PC-3 (cell line): ENCODE measurements at regions not wholly inside any gene's neighbourhood (a gene's known extent, or its start where the extent isn't known, plus 50 kb on each side); places are given as distances from the start of the nearest gene placed in this dataset.

ENCODE experiments used
- ATAC-seq: fragments of 200-7000 bp; cut with Tn5 transposase; 2 replicates; pipeline ENCODE4 v1.9.1; 2020; ENCODE audit warnings: mild to moderate bottlenecking, moderate library complexity
- BruUV-seq: library from RNA; stranded (reverse); fragments of 400-500 nt; replicated peaks from 2 replicates; lab custom pipeline; 2021; lab: Mats Ljungman, UMichigan
- CTCF ChIA-PET: fragments of 300-600 bp; sonication (Branson Sonifier 250); formaldehyde crosslinking; loops from one replicate; lab custom pipeline; 2022; ENCODE audit warnings: antibody characterized with exemption; lab: Charles Lee
- POLR2A ChIA-PET: fragments of 300-600 bp; sonication (Branson Sonifier 250); formaldehyde crosslinking; loops from one replicate; lab custom pipeline; 2022; ENCODE audit warnings: antibody characterized with exemption; ENCODE audit not compliant: unreplicated experiment; lab: Charles Lee
- DNase-seq: peaks from one replicate; pipeline ENCODE4 v3.0.0-alpha.2; 2015
- H2AFZ ChIP-seq: fragments of 300-600 bp; sonication (generic); 2 replicates; pipeline ENCODE4 v1.6.0; 2016; ENCODE audit warnings: antibody characterized with exemption, low read length
- H3F3A ChIP-seq: fragments of 300-600 bp; sonication (generic); one replicate; pipeline ENCODE4 v1.6.0; 2017; ENCODE audit warnings: antibody characterized with exemption, low read length, control low read depth, mild to moderate bottlenecking; ENCODE audit not compliant: unreplicated experiment
- H3K27ac ChIP-seq: fragments of 300-600 bp; sonication (generic); 2 replicates; pipeline ENCODE4 v1.5.1; 2016; ENCODE audit warnings: mild to moderate bottlenecking, low read length
- H3K27me3 ChIP-seq: fragments of 300-600 bp; sonication (generic); 2 replicates; pipeline ENCODE4 v1.6.1; 2016; ENCODE audit warnings: low read length, mixed read lengths
- H3K36me3 ChIP-seq: fragments of 300-600 bp; sonication (generic); 2 replicates; pipeline ENCODE4 v1.6.1; 2016; ENCODE audit warnings: low read depth, mixed run types, low read length, mixed read lengths
- H3K4me1 ChIP-seq: fragments of 300-600 bp; sonication (generic); 2 replicates; pipeline ENCODE4 v1.5.1; 2016; ENCODE audit warnings: low read length; ENCODE audit not compliant: insufficient read depth
- H3K4me2 ChIP-seq: fragments of 300-600 bp; sonication (generic); 2 replicates; pipeline ENCODE4 v1.6.0; 2016; ENCODE audit warnings: low read length
- H3K4me3 ChIP-seq: fragments of 300-600 bp; sonication (generic); 2 replicates; pipeline ENCODE4 v1.5.1; 2016; ENCODE audit warnings: mild to moderate bottlenecking, low read length, mixed read lengths
- H3K79me2 ChIP-seq: fragments of 300-600 bp; sonication (generic); 2 replicates; pipeline ENCODE4 v1.6.1; 2017; ENCODE audit warnings: low read length, mixed read lengths
- H3K9ac ChIP-seq: fragments of 300-600 bp; sonication (generic); 2 replicates; pipeline ENCODE4 v1.6.0; 2016; ENCODE audit warnings: mild to moderate bottlenecking, low read length
- H3K9me2 ChIP-seq: fragments of 300-600 bp; sonication (generic); replicated peaks from 2 replicates; pipeline ENCODE4 v1.6.1; 2016; ENCODE audit warnings: mixed run types, low read length, mixed read lengths
- H3K9me3 ChIP-seq: fragments of 300-600 bp; sonication (generic); 2 replicates; pipeline ENCODE4 v1.6.1; 2016; ENCODE audit warnings: low read length, mixed read lengths
- H4K20me1 ChIP-seq: fragments of 300-600 bp; sonication (generic); 2 replicates; pipeline ENCODE4 v1.6.1; 2016; ENCODE audit warnings: low read length, mixed read lengths
- CTCF ChIP-seq: fragments of 300-600 bp; sonication (generic); conservative IDR thresholded peaks from 2 replicates; pipeline ENCODE4 v1.5.1; 2017; ENCODE audit warnings: antibody characterized with exemption, low read depth, mild to moderate bottlenecking, low read length
- EZH2 ChIP-seq: fragments of 300-600 bp; sonication (generic); IDR thresholded peaks from one replicate; pipeline ENCODE4 v1.6.1; 2017; ENCODE audit warnings: antibody characterized with exemption, mild to moderate bottlenecking, low read length; ENCODE audit not compliant: unreplicated experiment
- EZH2phosphoT487 ChIP-seq: fragments of 300-600 bp; sonication (generic); IDR thresholded peaks from 2 replicates; pipeline ENCODE4 v1.6.1; 2018; ENCODE audit warnings: mild to moderate bottlenecking, antibody characterized with exemption, low read length, borderline replicate concordance
- intact Hi-C: fragments of 100-400 bp; cut with micrococcal nuclease; formaldehyde crosslinking; loops from 2 replicates; pipeline ENCODE4 v1.9.0; 2023

GRCh38 chr9:74117151-74117550, 380.0 kb upstream of the RORB start:
- Histone ChIP-seq H3K27me3 (no peaks in the 10 kb centered on the region), H3K9me3 (no peaks in the 10 kb centered on the region), H3K9ac (no peak overlapping the region), H3K4me2 (no peak overlapping the region), H3K79me2 (no peaks in the 10 kb centered on the region), H3K27ac (no peak overlapping the region), H3K9me2 (no peaks in the 10 kb centered on the region), H3K4me3 (no peak overlapping the region), H2AFZ (no peak overlapping the region), H3F3A (no peaks in the 10 kb centered on the region), H3K36me3 (no peaks in the 10 kb centered on the region), H4K20me1 (no peaks in the 10 kb centered on the region), H3K4me1 (no peaks in the 10 kb centered on the region)
- intact Hi-C loops, result no loop called here
- ChIA-PET CTCF (no interaction called here), POLR2A (no interaction called here)
- BruUV-seq, result no TSS peak
- ATAC-seq (no peak), DNase-seq (no peak)
- TF ChIP-seq CTCF, result no peak
- no peak for TF ChIP-seq EZH2
- TF ChIP-seq EZH2phosphoT487, result no peak

GRCh38 chr9:74117731-74118130, 379.4 kb upstream of the RORB start:
- Histone ChIP-seq H3K79me2 (no peaks in the 10 kb centered on the region), H3K27me3 (no peaks in the 10 kb centered on the region), H3K36me3 (no peaks in the 10 kb centered on the region), H3K27ac (no peak overlapping the region), H2AFZ (no peak overlapping the region), H3F3A (no peaks in the 10 kb centered on the region), H3K9me3 (no peaks in the 10 kb centered on the region), H4K20me1 (no peaks in the 10 kb centered on the region), H3K4me1 (no peaks in the 10 kb centered on the region), H3K4me2 (no peak overlapping the region), H3K9ac (no peak overlapping the region), H3K4me3 (no peak overlapping the region), H3K9me2 (no peaks in the 10 kb centered on the region)
- DNase-seq, result no peak
- TF ChIP-seq EZH2, result no peak
- no peak for TF ChIP-seq EZH2phosphoT487
- no peak for TF ChIP-seq CTCF
- intact Hi-C loops, result no loop called here
- ChIA-PET CTCF (no interaction called here), POLR2A (no interaction called here)
- no peak for ATAC-seq
- BruUV-seq, result no TSS peak

GRCh38 chr9:74120061-74120460, 377.1 kb upstream of the RORB start:
- no peak for TF ChIP-seq EZH2phosphoT487
- Histone ChIP-seq H3K79me2 (no peaks in the 10 kb centered on the region), H3F3A (no peaks in the 10 kb centered on the region), H3K9me2 (no peaks in the 10 kb centered on the region), H3K9me3 (no peaks in the 10 kb centered on the region), H3K27ac (no peak overlapping the region), H3K9ac (no peak overlapping the region), H3K4me2 (no peak overlapping the region), H3K4me3 (no peak overlapping the region), H2AFZ (no peak overlapping the region), H3K4me1 (no peaks in the 10 kb centered on the region), H4K20me1 (no peaks in the 10 kb centered on the region), H3K36me3 (no peaks in the 10 kb centered on the region), H3K27me3 (no peaks in the 10 kb centered on the region)
- intact Hi-C loops, result no loop called here
- DNase-seq (no peak), ATAC-seq (no peak)
- ChIA-PET POLR2A (no interaction called here), CTCF (no interaction called here)
- no TSS peak for BruUV-seq
